Gastroesophageal sphincter (tissue), 3 donors: ENCODE measurements at regions not wholly inside any gene's neighbourhood (a gene's known extent, or its start where the extent isn't known, plus 50 kb on each side); places are given as distances from the start of the nearest gene placed in this dataset.

Source experiments
- EP300 ChIP-seq: sonication (generic); formaldehyde crosslinking; IDR thresholded peaks from one replicate; pipeline ENCODE4 v1.6.1; 2017; ENCODE audit warnings: antibody characterized with exemption, mild to moderate bottlenecking
- POLR2A ChIP-seq, 2 donors: fragments of 450-650 bp; IDR thresholded peaks; one replicate each; pipeline ENCODE4 v1.6.1; 2017; ENCODE audit warnings: antibody characterized with exemption in 2 of 2, mild to moderate bottlenecking in 2 of 2, moderate library complexity in 1 of 2
- POLR2AphosphoS5 ChIP-seq: sonication (generic); formaldehyde crosslinking; IDR thresholded peaks from one replicate; pipeline ENCODE4 v1.6.1; 2017; ENCODE audit warnings: antibody characterized with exemption
- TF ChIP-seq, protein P1 (sequence below), 4 experiments: fragments of 200-600 bp in 2 of 4; fragments of 450-650 bp in 2 of 4; sonication (generic) in 1 of 4; IDR thresholded peaks; one replicate each; pipeline ENCODE4 v1.5.1; 2017 to 2019; ENCODE audit warnings: antibody characterized with exemption in 4 of 4, mild to moderate bottlenecking in 2 of 4, moderate library complexity in 2 of 4

DNA sequence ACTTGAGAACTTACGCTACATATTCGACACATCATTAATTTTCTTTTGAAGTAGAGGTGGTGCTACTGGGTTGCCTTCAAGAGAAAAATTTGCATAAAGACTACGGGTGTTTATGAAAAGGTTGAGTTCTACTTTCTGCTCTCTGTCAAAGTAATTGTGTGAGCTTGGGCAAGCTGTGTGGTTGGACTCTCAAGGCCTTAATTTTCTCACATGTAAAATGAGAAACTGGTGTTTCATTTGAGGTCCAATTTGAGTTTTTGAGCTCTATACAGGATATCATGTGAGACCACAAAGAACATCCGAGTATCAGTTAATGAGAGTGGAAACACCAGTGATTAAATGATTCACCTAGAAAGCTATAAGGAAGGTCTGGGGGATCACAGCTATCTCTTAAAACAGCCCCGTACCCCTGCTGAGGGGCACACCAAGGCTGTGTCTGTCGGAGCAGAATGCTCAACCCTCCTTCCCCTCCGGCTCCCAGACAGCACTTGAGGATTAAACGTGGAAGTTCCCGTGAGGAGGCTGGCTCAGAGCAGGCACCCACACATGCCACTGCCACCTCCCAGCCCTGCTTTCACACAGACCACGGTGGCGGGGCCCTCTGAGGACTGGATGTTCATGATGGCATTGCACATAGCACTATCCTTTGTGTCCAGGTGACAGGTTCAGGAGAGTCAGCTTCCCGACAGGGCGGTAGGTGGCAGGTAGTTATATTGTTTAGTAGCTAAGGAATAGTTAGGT, 191.8 kb downstream of the RNF144A start:
- TF ChIP-seq EP300 (no peak), POLR2A (IDR thresholded peaks at IDR 0.05) (no peak), POLR2AphosphoS5 (no peak)
- TF ChIP-seq, protein P1, sequence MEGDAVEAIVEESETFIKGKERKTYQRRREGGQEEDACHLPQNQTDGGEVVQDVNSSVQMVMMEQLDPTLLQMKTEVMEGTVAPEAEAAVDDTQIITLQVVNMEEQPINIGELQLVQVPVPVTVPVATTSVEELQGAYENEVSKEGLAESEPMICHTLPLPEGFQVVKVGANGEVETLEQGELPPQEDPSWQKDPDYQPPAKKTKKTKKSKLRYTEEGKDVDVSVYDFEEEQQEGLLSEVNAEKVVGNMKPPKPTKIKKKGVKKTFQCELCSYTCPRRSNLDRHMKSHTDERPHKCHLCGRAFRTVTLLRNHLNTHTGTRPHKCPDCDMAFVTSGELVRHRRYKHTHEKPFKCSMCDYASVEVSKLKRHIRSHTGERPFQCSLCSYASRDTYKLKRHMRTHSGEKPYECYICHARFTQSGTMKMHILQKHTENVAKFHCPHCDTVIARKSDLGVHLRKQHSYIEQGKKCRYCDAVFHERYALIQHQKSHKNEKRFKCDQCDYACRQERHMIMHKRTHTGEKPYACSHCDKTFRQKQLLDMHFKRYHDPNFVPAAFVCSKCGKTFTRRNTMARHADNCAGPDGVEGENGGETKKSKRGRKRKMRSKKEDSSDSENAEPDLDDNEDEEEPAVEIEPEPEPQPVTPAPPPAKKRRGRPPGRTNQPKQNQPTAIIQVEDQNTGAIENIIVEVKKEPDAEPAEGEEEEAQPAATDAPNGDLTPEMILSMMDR (IDR thresholded peaks at IDR 0.05), result no peak
